HG03045 (cell line): ENCODE measurements at regions not wholly inside any gene's neighbourhood (a gene's known extent, or its start where the extent isn't known, plus 50 kb on each side); places are given as distances from the start of the nearest gene placed in this dataset.
A peak's percentile ranks its signal among the peaks of the same experiment; 100 is the strongest.
"Not testable (repeated sequence)": the region's sequence is repeated elsewhere in the genome, so short reads cannot be mapped to it uniquely, and the experiment has no call there.

Source experiments
- ATAC-seq: cut with Tn5 transposase; IDR thresholded peaks from one replicate; pipeline ENCODE4 v1.9.1; 2021; ENCODE audit warnings: mild to moderate bottlenecking, moderate library complexity; ENCODE audit not compliant: unreplicated experiment

- ATAC-seq: no peak
These were observed 128.4 kb upstream of the TMEM164 start for GRCh38 chrX:109874548-109874947.

DNA sequence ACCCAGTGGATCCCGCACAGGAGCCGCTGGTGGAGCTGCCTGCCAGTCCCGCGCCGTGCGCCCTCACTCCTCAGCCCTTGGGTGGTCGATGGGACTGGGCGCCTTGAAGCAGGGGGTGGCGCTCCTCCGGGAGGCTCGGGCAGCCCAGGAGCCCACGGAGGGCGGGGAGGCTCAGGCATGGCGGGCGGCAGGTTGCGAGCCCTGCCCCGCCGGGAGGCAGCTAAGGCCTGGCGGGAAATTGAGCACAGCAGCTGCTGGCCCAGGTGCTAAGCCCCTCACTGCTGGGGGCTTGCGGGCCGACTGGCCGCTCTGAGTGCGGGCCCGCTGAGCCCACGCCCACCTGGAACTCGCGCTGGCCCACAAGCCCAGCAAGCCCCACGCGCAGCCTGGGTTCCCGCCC, 127.1 kb upstream of the TMEM164 start:
- no peak for ATAC-seq

GRCh38 chrX:109878236-109878635, 124.7 kb upstream of the TMEM164 start:
- ATAC-seq: no peak

- no peak for ATAC-seq
These were observed 122.9 kb upstream of the TMEM164 start for GRCh38 chrX:109879991-109880390.

DNA sequence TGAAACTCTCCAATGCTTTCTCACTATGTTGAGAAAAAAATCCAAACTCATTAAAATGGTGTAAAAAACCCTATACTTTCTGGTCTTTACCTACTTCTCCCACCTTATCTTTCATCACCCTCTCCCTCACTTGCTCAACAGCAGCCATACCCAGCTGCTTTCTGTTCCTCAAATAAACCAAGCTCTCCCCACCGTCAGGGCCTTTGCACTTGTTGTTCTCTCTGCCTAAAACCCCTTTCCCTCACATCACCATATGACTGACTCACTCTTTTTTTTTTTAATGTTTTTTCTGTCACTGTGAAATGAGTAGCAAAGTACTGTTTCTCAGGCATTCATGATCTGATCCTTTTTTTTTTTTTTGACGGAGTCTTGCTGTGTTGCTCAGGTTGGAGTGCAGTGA, 122.3 kb upstream of the TMEM164 start:
- peak; percentile 94 for ATAC-seq

GRCh38 chrX:109886122-109886761, 116.7 kb upstream of the TMEM164 start:
- ATAC-seq: no peak

DNA sequence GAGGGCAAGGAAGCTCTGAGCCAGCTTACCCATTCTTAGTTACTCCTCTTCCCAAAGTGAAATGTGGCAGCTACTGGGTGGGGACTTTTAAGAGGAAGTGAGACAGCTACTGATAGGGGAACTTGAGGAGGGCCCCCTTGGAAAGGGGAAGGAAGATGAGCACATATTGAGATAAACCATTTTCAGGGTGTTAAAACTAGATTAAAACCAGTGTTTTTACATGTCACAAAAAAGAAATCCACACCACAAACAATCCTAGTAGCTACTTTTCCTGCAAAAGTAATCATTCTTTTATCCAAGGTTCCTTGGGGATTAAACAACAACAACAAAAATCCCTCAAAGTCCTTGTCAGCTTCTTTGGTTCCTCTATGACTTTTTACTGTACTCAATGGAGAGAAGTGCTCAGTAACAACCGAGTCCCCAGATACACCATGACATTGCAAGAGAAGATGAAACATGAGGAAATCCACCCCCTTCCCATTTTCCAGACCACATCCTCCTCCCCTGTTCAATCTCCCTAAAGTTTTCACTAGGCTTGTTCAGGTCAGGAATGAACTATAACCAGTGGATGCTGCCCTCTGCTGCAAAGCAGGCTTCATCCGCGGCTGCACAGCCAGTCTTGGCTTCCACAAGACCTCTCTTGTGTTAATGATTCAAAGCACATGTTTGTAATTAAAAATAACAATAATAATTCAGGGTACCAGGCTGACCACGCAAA, 113.5 kb upstream of the TMEM164 start:
- no peak for ATAC-seq

- no peak for ATAC-seq
These were observed 112.6 kb upstream of the TMEM164 start for GRCh38 chrX:109890300-109890699.

DNA sequence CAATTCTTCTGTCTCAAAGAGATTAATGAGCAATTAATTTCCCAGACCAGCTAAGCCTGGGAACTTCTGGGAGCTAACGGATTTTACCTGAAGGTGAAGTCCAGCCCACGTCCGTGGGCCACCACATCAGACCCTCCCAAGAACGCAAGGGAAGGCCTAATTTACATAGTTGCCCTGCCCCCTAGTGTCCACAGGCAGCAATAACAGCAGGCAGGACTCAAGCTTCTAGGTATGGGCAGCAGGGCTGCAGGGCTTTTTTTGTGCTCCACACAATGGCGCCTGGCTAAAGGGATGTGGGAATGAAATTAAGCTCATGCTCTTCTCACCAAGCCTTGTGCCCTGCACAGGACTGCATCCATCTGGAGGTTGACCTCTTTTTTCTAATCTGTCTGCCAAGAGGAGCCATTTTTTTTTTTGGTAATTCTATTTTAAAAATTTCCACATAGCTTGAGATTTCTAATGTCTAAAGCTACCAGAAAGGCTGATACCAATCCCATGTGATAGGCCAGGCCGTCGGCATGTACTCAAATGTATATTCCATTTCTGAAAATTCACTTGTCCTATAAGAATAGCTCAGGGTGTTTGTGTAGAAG, 111.9 kb upstream of the TMEM164 start:
- peak; percentile 70 for ATAC-seq

DNA sequence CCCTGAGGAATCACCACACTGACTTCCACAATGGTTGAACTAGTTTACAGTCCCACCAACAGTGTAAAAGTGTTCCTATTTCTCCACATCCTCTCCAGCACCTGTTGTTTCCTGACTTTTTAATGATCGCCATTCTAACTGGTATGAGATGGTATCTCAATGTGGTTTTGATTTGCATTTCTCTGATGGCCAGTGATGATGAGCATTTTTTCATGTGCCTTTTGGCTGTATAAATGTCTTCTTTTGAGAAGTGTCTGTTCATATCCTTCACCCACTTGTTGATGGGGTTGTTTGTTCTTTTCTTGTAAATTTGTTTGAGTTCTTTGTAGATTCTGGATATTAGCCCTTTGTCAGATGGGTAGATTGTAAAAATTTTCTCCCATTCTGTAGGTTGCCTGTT, 106.9 kb upstream of the TMEM164 start:
- not testable (repeated sequence) for ATAC-seq

- no peak for ATAC-seq
These were observed 100.2 kb upstream of the TMEM164 start for GRCh38 chrX:109902665-109903064.

DNA sequence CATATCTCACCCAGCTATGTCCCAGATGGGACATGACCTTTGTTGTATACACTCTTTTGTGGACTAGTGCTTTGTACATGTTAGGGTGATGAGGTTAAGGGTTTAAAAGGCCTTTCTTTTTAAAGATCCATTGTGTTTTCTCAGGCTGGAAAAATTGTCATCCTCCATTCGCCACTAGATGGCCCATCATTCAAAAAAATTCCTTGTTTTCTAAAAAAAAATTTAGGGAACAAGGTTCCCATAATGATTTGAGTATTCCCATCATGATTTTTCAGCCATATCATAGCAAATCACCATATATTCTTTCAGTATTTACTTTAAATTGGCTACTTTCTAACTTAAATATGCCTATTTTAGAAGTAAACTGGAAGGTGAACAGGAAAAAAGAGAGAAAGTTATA, 91.9 kb upstream of the TMEM164 start:
- no peak for ATAC-seq

DNA sequence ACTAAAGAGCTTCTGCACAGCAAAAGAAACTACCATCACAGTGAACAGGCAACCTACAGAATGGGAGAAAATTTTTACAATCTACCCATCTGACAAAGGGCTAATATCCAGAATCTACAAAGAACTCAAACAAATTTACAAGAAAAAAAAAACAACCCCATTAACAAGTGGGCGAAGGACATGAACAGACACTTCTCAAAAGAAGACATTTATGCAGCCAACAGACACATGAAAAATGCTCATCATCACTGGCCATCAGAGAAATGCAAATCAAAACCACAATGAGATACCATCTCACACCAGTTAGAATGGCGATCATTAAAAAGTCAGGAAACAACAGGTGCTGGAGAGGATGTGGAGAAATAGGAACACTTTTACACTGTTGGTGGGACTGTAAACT, 89.9 kb upstream of the TMEM164 start:
- ATAC-seq: not testable (repeated sequence)

GRCh38 chrX:109914114-109914849, 88.6 kb upstream of the TMEM164 start:
- ATAC-seq: no peak

DNA sequence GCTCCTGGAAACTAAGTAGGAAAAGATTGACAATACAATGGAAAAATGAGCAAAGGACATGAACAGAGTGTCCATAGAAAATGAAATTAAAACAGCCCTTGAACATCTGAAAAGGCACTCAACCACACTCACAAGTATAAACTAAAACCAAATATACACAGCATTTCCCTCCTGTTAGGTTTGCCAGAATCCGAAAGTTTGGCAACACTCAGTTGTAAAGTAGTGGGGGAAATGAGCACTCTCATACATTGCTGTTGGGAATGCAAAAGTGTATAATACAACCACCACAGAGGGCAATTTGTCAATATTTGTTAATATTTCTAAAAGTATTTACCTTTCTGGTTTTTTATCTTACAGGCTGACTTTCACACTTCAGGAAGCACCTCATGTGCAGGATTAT, 84.2 kb upstream of the TMEM164 start:
- ATAC-seq: no peak

DNA sequence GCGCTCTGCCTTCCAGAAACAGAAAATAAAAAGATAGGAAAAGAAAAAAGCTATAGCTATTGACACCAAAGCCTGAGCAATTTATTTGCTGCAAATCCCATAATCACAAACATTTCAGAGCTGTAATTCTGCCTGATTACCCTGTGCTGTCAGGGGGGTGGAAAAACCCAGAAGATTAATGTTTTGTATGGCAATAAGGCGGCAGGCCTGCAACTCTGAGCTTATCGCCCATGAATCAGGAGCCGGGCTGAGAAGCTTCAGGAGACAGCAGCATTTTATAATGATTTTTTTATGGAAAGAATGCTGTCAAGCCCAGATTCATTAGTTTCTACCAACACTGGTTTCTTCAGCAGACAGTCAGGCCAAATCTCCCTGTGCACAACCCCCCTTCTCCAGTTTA, 82.6 kb upstream of the TMEM164 start:
- no peak for ATAC-seq

DNA sequence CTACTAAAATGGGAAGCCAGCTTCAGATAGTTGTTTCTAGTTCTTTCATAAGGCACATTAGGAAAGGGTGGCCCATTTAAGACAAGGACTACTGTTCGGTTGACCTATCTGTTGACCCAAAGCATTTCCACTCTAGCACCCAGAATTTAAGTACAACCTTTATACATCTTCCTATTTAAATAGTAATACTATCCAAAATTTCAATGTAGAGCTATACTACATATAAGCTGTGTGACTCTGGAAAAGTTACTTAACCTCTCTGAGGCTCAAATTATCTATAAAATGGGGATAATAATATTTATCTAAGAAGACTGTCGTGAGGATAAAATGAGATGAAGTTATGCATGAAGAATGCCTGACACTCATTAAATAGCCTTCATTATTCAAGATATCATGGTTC, 82.0 kb upstream of the TMEM164 start:
- no peak for ATAC-seq

DNA sequence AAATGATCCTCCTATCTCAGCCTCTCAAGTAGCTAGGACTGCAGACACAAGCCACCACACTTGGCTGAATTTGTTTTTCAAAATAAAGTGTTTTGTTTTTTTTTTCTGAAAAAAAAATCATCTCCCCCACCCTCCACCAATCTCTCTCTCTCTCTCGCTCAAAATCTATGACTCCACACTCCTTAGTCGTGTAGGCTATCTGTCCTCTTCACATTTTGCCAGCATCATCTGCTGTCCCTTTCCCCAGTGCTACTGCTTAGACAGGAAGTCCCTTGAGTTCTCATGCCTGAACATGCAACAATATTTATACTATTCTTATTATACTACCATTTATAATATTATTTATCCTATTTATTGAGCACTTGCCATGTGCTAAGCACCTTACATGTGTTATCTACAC, 80.7 kb upstream of the TMEM164 start:
- ATAC-seq: no peak

GRCh38 chrX:109925003-109925402, 77.9 kb upstream of the TMEM164 start:
- ATAC-seq: not testable (repeated sequence)

- ATAC-seq: no peak
These were observed 77.3 kb upstream of the TMEM164 start for GRCh38 chrX:109925656-109926055.

GRCh38 chrX:109926118-109926517, 76.8 kb upstream of the TMEM164 start:
- no peak for ATAC-seq
